Loucy (cell line): ENCODE measurements at regions not wholly inside any gene's neighbourhood (a gene's known extent, or its start where the extent isn't known, plus 50 kb on each side); places are given as distances from the start of the nearest gene placed in this dataset.

Source experiments
- H2AFZ ChIP-seq: fragments of 200-600 bp; sonication (generic); 2 replicates; pipeline ENCODE4 v1.6.0; 2016; ENCODE audit warnings: antibody characterized with exemption, mild to moderate bottlenecking, low read length, moderate library complexity
- H3F3A ChIP-seq: fragments of 200-600 bp; 2 replicates; pipeline ENCODE4 v1.6.0; 2016; ENCODE audit warnings: antibody characterized with exemption, low read depth, mild to moderate bottlenecking
- H3K27me3 ChIP-seq: fragments of 200-600 bp; sonication (generic); 2 replicates; pipeline ENCODE4 v1.6.1; 2014; ENCODE audit warnings: low read length, mild to moderate bottlenecking; ENCODE audit not compliant: insufficient read depth, poor library complexity, severe bottlenecking
- H3K36me3 ChIP-seq: fragments of 200-600 bp; sonication (generic); 2 replicates; pipeline ENCODE4 v1.6.1; 2016; ENCODE audit warnings: low read length; ENCODE audit not compliant: insufficient read depth
- H3K4me1 ChIP-seq: fragments of 200-600 bp; sonication (generic); 2 replicates; pipeline ENCODE4 v1.5.1; 2014; ENCODE audit warnings: low read length, mild to moderate bottlenecking; ENCODE audit not compliant: insufficient read depth, poor library complexity, severe bottlenecking
- H3K4me2 ChIP-seq: fragments of 200-600 bp; sonication (generic); 2 replicates; pipeline ENCODE4 v1.6.0; 2014; ENCODE audit warnings: antibody characterized with exemption, low read length, low read depth, mild to moderate bottlenecking; ENCODE audit not compliant: poor library complexity, severe bottlenecking
- H3K4me3 ChIP-seq: fragments of 200-600 bp; sonication (generic); 2 replicates; pipeline ENCODE4 v1.5.1; 2014; ENCODE audit warnings: low read length, mild to moderate bottlenecking, mixed read lengths; ENCODE audit not compliant: poor library complexity, severe bottlenecking
- H3K79me2 ChIP-seq: fragments of 200-600 bp; sonication (generic); 2 replicates; pipeline ENCODE4 v1.6.1; 2014; ENCODE audit warnings: low read length; ENCODE audit not compliant: insufficient read depth
- H3K9ac ChIP-seq: fragments of 200-600 bp; sonication (generic); 2 replicates; pipeline ENCODE4 v1.6.0; 2014; ENCODE audit warnings: mild to moderate bottlenecking, low read depth, low read length, moderate library complexity; ENCODE audit not compliant: poor library complexity, severe bottlenecking
- H3K9me2 ChIP-seq: fragments of 200-600 bp; sonication (generic); replicated peaks from 2 replicates; pipeline ENCODE4 v1.6.1; 2016; ENCODE audit warnings: low read depth, low read length, mixed read lengths
- H3K9me3 ChIP-seq: fragments of 200-600 bp; sonication (generic); 2 replicates; pipeline ENCODE4 v1.6.1; 2014; ENCODE audit warnings: mild to moderate bottlenecking, antibody characterized with exemption, low read length, low read depth; ENCODE audit not compliant: insufficient read depth
- H4K20me1 ChIP-seq: fragments of 200-600 bp; sonication (generic); 2 replicates; pipeline ENCODE4 v1.6.0; 2014; ENCODE audit warnings: antibody characterized with exemption, low read length, mild to moderate bottlenecking; ENCODE audit not compliant: insufficient read depth, poor library complexity, severe bottlenecking
- CTCF ChIP-seq: fragments of 200-600 bp; sonication (generic); conservative IDR thresholded peaks from 2 replicates; pipeline ENCODE4 v1.5.1; 2014; ENCODE audit warnings: mild to moderate bottlenecking, antibody characterized with exemption, low read length
- EZH2phosphoT487 ChIP-seq: fragments of 200-600 bp; IDR thresholded peaks from 2 replicates; pipeline ENCODE4 v1.6.1; 2018; ENCODE audit warnings: antibody characterized with exemption, mild to moderate bottlenecking, moderate library complexity, borderline replicate concordance

- Histone ChIP-seq H3K36me3 (0 out of 2 replicates have a peak, but pooled peaks cover 5% of the 10 kb centered on the region), H3K27me3 (no peaks in the 10 kb centered on the region), H3K9me2 (no peaks in the 10 kb centered on the region), H3F3A (no peaks in the 10 kb centered on the region), H3K4me1 (no peaks in the 10 kb centered on the region), H3K79me2 (no peaks in the 10 kb centered on the region), H3K9me3 (0 out of 2 replicates have a peak, but pooled peaks cover 2% of the 10 kb centered on the region), H3K9ac (no peak overlapping the region), H4K20me1 (no peaks in the 10 kb centered on the region), H2AFZ (no peak overlapping the region), H3K4me2 (peak overlapping the region; percentile 11), H3K4me3 (no peak overlapping the region)
- TF ChIP-seq CTCF (no peak), EZH2phosphoT487 (no peak)
Observed at GRCh38 chr6:11297376-11297729, 64.9 kb upstream of the NEDD9 start.

- 0 out of 2 replicates have a peak, but pooled peaks cover 2% of the 10 kb centered on the region for H3K9me3 ChIP-seq
- H3K9me2 ChIP-seq = no peaks in the 10 kb centered on the region
- no peaks in the 10 kb centered on the region for H3K79me2 ChIP-seq
- H3F3A ChIP-seq = no peaks in the 10 kb centered on the region
- no peak overlapping the region for H3K4me3 ChIP-seq
- peak overlapping the region; percentile 11 for H3K4me2 ChIP-seq
- H2AFZ ChIP-seq = no peak overlapping the region
- no peaks in the 10 kb centered on the region for H3K4me1 ChIP-seq
- H3K36me3 ChIP-seq = 0 out of 2 replicates have a peak, but pooled peaks cover 5% of the 10 kb centered on the region
- H3K27me3 ChIP-seq = no peaks in the 10 kb centered on the region
- H4K20me1 ChIP-seq = no peaks in the 10 kb centered on the region
- TF ChIP-seq CTCF = no peak
- TF ChIP-seq EZH2phosphoT487 = no peak
- no peak overlapping the region for H3K9ac ChIP-seq
Observed at GRCh38 chr6:11296449-11297375, 64.2 kb upstream of the NEDD9 start.

- H3K9me3 ChIP-seq = 0 out of 2 replicates have a peak, but pooled peaks cover 2% of the 10 kb centered on the region
- H3F3A ChIP-seq = no peaks in the 10 kb centered on the region
- H3K4me1 ChIP-seq = no peaks in the 10 kb centered on the region
- H4K20me1 ChIP-seq = no peaks in the 10 kb centered on the region
- H3K9me2 ChIP-seq = no peaks in the 10 kb centered on the region
- no peak overlapping the region for H2AFZ ChIP-seq
- TF ChIP-seq CTCF (no peak), EZH2phosphoT487 (no peak)
- H3K4me3 ChIP-seq = no peak overlapping the region
- no peaks in the 10 kb centered on the region for H3K27me3 ChIP-seq
- H3K36me3 ChIP-seq = 0 out of 2 replicates have a peak, but pooled peaks cover 5% of the 10 kb centered on the region
- H3K79me2 ChIP-seq = no peaks in the 10 kb centered on the region
- no peak overlapping the region for H3K9ac ChIP-seq
- H3K4me2 ChIP-seq = no peak overlapping the region
Observed at GRCh38 chr6:11295969-11296368, 63.5 kb upstream of the NEDD9 start.
